HPDE6-E6E7 (cell line): ENCODE measurements at regions not wholly inside any gene's neighbourhood (a gene's known extent, or its start where the extent isn't known, plus 50 kb on each side); places are given as distances from the start of the nearest gene placed in this dataset.
"Not testable (repeated sequence)": the region's sequence is repeated elsewhere in the genome, so short reads cannot be mapped to it uniquely, and the experiment has no call there.

Source experiments
- DNase-seq: peaks from one replicate; pipeline ENCODE4 v3.0.0; 2011; ENCODE audit warnings: missing footprints; ENCODE audit errors: extremely low spot score

DNA sequence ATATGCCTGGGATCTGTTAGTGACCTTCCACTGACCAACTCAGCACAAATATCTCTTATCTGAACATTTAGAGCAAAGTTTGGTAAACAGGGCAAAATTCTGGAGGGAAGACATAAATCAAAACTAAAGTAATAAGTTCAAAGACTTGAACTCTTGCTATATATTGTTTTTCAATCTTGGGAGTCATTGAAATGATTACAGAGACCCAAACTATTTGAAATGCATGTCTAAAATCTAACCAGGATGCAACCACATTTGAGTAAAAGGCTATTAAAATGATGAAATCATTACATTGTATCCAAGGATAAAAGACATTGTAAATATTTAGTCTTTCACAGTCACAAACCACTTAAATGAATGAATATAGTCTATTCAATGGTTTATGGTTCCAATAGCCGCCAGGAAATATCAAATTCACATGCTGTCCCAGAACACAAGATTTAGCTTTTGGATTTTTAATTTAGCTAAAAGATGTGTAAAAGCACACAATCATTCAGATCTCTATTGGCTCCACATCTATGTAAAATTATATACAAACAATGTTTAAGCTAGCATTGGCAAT, 256.6 kb upstream of the EPHA7 start:
- DNase-seq, result no peak

DNA sequence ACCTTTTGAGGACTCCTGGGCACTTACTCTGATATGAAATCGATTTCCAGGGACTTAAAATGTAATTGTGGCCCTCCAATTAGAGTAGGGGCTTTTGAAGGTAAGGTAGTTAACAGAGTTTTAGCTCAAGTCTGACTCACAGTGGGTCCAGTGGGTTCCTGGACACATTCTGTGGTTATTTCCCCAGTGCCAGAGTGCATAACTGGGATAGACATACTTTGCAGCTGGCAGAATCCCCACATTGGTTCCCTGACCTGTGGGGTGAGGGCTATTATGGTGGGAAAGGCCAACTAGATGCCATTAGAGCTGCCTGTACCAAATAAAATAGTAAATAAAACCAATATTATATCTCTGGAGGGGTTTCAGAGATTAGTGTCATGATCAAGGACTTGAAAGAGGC, 243.8 kb upstream of the EPHA7 start:
- no peak for DNase-seq

DNA sequence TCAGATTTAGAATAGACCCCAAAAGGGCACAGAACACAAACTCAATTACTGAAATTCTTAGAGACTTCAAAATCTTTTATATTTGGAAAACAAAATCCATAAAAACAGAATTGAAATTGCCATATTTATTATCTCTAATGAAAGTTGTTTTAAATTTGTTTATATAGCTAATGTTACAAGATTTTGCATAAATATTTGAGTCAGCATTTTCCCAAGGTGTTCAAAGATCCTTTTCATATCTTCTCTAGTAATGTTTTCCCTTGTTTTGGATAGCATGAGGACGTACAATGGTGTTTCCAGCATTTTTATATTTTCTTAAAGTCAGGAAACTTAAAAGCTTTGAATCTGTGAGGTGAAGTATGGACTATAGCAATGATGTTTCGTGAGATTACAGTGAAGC, 235.2 kb upstream of the EPHA7 start:
- DNase-seq, result no peak

GRCh38 chr6:93644611-93645010, 225.3 kb upstream of the EPHA7 start:
- DNase-seq, result no peak

DNA sequence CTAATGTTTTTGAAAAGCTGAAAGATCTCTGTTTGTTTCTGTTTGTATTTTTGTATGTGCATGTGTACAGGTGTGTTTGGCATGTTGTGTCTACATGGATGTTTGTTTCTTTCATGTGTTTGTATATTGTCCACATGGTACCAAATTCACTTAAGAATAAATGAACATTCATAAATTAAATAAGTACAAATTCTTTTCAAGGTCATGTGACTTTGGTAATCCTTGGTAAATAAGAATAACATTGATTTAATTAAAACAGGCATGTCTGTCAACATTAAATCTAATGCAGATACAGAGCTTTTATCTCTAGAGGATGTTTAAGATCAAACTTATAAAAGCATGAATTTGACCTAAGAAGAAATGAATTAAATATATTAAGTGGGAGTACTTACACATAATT, 219.8 kb upstream of the EPHA7 start:
- DNase-seq, result no peak

- DNase-seq, result not testable (repeated sequence)
Measured at GRCh38 chr6:93636987-93637664, 217.8 kb upstream of the EPHA7 start.

GRCh38 chr6:93624408-93624807, 205.0 kb upstream of the EPHA7 start:
- no peak for DNase-seq

DNA sequence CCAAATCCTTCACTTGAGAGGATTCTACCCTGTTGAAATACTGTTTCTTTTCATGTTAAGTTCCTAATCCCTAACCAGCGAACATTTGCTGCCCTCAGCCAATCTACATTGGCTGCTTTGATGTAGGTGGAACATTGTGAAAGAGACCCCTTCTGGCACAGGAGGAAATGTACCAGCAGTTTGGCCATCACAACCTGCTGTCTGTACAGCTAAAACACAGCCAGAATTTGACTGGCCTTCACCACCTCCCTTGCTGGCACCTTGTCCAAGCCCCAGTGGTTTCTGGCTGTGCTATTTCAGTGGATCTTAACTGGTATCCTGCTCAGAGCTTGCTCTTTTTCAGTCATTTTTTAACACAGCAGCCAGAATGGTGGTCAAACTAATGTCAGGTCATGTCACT, 202.1 kb upstream of the EPHA7 start:
- DNase-seq, result no peak

- DNase-seq, result no peak
Measured at GRCh38 chr6:93604951-93605350, 185.6 kb upstream of the EPHA7 start.

- no peak for DNase-seq
Measured at GRCh38 chr6:93592417-93592816, 173.1 kb upstream of the EPHA7 start.

GRCh38 chr6:93586306-93586705, 166.9 kb upstream of the EPHA7 start:
- no peak for DNase-seq

DNA sequence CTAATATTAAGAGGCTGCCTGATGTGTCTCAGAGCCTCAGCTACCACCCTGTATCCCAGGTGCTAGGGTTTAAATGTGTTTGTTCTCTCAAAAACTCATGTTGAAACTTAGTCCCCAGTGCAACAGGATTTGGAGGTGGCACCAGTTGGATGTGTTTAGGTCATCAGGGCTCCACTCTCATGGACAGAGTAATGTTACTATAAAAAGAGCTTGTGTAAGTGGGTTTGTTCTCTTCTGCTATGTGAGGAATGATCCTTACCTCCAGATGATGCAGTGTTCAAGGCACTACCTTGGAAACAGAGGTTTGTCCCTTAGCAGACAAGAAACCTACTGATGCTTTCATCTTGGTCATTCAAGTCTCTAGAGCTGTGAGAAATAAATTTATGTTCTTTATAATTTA, 164.9 kb upstream of the EPHA7 start:
- DNase-seq, result no peak

DNA sequence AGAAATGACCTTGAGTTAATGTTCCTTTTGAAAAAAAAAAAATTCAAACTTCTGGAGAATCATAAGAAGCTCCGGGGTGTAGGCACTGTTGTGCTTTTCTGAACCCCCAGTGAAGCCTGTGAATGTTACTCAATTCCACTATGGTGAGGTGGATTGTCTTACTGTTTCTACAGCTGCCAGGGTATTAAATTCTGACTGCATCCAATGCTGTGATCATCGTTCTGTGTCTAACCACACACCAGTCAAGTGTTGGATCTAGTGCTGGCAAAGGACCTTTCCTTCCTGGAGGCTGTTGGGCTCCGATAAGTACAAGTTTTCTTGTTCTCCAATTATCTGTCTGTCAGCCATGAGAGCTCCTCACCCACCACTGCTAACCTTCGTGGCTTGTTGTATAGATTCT, 162.0 kb upstream of the EPHA7 start:
- no peak for DNase-seq

- DNase-seq, result no peak
Measured at GRCh38 chr6:93580446-93580845, 161.1 kb upstream of the EPHA7 start.

DNA sequence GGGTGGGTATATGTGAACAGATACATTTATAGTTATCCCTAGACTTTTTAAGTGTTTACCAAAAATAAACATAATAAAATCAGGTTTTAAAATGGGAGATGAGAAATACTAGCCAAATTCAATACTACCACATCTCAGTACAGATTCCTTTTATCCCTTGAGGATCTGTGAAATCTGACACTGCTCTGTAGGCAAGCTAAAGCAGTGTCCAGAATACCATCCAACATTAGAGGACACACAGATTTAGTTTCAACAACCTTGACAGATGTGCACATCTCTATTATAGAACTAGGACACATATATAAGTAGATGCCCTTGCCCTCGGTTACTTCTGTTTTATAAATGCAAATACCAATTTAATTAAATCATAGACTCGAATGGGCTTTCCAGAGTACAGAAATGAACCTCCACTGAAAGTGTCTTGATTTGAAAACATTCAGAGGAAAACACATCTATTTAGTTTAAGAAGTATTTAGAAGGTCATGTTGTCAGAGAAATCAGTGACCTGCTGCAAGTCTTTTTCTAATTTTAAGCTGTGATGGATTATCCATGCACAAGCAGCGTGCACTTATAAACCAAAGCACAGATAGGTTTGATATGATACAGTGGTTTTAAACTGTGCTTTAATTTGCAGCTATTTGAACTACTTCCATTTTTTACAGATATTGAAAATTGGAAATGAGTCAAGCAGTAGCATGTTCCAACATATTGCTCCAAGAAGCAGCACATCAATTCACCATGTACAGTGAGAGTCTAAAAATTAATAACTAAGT, 156.3 kb upstream of the EPHA7 start:
- DNase-seq, result no peak

DNA sequence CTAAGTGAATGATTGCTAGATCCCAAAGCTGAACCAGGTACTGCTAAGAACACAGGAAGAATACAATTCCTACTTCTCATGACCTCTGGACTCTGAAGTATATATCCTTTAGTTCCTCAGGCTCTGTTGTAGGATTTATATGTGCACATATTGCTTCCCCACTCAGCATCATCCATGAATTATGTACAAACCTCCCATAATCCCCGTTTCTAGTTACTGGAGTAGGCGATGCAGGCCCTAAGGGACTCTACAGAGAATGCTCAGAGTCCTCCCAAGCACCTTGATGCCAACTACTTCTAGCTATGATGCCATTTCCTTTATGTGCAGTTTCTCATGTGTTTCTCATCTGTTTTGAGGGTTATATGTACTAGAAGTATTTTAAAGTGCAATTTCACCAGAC, 154.9 kb upstream of the EPHA7 start:
- no peak for DNase-seq

- no peak for DNase-seq
Measured at GRCh38 chr6:93571346-93571745, 152.0 kb upstream of the EPHA7 start.

GRCh38 chr6:93568169-93568568, 148.8 kb upstream of the EPHA7 start:
- no peak for DNase-seq

- DNase-seq, result no peak
Measured at GRCh38 chr6:93567164-93567563, 147.8 kb upstream of the EPHA7 start.

DNA sequence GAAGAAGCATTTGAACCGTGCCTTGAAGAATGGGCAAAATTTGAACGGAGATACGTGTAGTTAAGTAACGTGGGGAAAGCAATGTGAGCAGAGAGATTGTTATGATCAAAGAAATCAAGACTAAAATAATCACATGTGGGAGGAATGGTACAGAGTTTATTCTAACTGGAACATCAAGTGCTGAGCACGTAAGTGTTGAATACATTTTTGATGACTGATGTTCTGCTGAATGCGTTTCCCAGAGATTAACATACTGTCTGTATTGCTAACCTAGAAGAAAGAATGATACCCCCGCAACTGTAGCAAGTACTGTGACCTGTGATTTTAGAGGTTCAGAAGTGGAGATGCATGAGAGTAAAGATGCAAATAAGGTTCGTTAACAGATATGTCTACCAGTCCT, 146.9 kb upstream of the EPHA7 start:
- no peak for DNase-seq

DNA sequence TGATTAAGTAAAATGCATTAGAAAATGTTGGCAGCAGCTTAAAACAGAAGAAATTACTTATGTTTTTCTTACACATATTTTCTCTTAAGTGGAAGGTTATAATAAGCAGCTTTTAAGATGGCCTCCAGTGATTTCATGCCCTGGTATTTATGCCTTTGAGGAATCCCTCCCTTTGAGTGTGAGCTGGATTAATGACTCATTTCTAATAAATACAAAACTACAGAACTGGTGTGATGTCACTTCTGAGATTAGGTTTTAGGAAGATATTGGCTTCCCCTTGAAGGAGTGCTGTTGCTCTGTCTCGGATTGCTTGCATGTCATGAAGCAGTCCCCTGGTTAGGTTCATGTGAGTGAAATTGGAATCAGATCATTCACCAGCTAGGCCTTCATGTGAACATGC, 143.2 kb upstream of the EPHA7 start:
- peak; percentile 12 for DNase-seq

DNA sequence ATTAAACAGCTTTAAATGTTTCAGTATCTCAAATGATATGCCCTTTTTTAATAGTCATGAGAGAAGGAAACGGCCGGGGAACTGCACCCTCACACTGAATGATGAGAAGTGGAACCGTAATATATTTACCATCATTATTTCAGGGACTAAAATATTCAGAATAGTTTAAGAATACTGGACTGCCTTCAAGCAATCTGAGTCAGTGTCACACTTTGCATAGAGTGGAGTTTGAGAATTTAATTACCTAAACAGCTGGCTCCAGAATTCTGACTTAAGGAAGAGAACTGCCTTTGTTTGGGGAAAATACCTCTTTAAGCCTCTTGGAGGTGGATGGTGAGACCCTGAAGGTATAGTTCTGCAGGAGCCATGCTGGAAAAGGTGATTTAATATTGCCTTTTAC, 135.9 kb upstream of the EPHA7 start:
- no peak for DNase-seq

GRCh38 chr6:93554018-93554417, 134.7 kb upstream of the EPHA7 start:
- DNase-seq, result no peak
